ENCODE measurements at regions not wholly inside any gene's neighbourhood (a gene's known extent, or its start where the extent isn't known, plus 50 kb on each side); places are given as distances from the start of the nearest gene placed in this dataset.

DNA sequence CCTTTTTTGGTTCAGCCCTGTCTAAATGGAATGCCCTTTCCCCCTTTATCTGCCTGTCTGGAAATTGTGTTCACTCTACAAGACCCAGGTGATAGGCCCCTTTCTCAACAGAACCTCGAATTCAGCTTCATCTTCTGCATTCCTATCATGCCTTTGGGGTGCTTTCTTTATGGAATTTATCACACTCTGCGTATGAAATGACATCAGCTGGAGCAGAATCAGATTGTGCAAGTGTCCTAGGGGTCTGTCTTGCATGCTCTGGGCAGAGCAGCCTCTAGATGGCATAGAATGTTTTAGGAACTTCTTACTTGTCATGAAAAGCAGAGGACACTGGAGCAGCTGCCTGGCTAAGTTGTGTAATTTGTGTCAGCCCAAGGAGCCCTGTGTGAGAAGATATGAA lies 84.9 kb downstream of the ISL1 start:
- no peaks in the 10 kb centered on the region for H4K20me1 ChIP-seq (ENCODE audit: low read depth, low read length)
- no peaks in the 10 kb centered on the region for H3K79me2 ChIP-seq (ENCODE audit: insufficient read depth, low read length)
- no peaks in the 10 kb centered on the region for H3K36me3 ChIP-seq (ENCODE audit: low read length)
- no peaks in the 10 kb centered on the region for H3K9me3 ChIP-seq (ENCODE audit: insufficient read depth, low read length)
- no peak overlapping the region for H3K27ac ChIP-seq (ENCODE audit: low read depth, low read length)
- no peaks in the 10 kb centered on the region for H3F3A ChIP-seq (ENCODE audit: insufficient read depth)
- no peaks in the 10 kb centered on the region for H3K9me2 ChIP-seq (replicated peaks; ENCODE audit: insufficient read depth, low read length)
- no peak overlapping the region for H3K9ac ChIP-seq (ENCODE audit: low read length)
- H3K4me3 ChIP-seq (ENCODE audit: insufficient read depth, low read length, poor library complexity, severe bottlenecking): no peak overlapping the region
- no peak for TF ChIP-seq EZH2phosphoT487 (conservative IDR thresholded peaks at IDR 0.05; ENCODE audit: low read length)
- TF ChIP-seq, protein P1, sequence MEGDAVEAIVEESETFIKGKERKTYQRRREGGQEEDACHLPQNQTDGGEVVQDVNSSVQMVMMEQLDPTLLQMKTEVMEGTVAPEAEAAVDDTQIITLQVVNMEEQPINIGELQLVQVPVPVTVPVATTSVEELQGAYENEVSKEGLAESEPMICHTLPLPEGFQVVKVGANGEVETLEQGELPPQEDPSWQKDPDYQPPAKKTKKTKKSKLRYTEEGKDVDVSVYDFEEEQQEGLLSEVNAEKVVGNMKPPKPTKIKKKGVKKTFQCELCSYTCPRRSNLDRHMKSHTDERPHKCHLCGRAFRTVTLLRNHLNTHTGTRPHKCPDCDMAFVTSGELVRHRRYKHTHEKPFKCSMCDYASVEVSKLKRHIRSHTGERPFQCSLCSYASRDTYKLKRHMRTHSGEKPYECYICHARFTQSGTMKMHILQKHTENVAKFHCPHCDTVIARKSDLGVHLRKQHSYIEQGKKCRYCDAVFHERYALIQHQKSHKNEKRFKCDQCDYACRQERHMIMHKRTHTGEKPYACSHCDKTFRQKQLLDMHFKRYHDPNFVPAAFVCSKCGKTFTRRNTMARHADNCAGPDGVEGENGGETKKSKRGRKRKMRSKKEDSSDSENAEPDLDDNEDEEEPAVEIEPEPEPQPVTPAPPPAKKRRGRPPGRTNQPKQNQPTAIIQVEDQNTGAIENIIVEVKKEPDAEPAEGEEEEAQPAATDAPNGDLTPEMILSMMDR (IDR thresholded peaks at IDR 0.05; ENCODE audit: insufficient read depth, low read length, poor library complexity, severe bottlenecking): no peak
- H2AFZ ChIP-seq (ENCODE audit: low read depth, low read length, severe bottlenecking): no peak overlapping the region
- no peak overlapping the region for H3K4me2 ChIP-seq (ENCODE audit: low read depth, low read length, poor library complexity, severe bottlenecking)
- no peaks in the 10 kb centered on the region for H3K27me3 ChIP-seq (ENCODE audit: low read length)

DNA sequence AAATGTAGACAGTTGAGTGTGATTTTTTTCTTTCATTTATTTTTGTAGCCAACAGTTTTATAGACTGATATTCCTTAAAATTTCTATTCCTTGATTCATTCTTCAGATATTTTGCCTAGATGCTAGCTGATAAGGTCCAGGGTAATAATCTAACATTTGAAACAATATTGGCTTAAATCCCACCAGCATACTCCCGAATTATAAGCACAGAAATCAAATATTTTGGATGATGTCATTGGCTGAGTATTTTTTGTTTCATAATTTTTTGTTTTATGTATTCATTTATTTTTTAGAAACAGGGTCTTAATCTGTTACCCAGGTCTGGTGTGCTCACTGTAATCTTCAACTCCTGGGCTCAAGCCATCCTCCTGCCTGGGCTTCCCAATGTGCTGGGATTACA lies 88.4 kb downstream of the ISL1 start:
- Histone ChIP-seq H3K9ac (ENCODE audit: low read length) (no peak overlapping the region), H3K9me2 (replicated peaks; ENCODE audit: insufficient read depth, low read length) (no peaks in the 10 kb centered on the region), H3F3A (ENCODE audit: insufficient read depth) (no peaks in the 10 kb centered on the region), H3K79me2 (ENCODE audit: insufficient read depth, low read length) (no peaks in the 10 kb centered on the region), H3K36me3 (ENCODE audit: low read length) (no peaks in the 10 kb centered on the region), H3K4me3 (ENCODE audit: insufficient read depth, low read length, poor library complexity, severe bottlenecking) (no peak overlapping the region), H3K9me3 (ENCODE audit: insufficient read depth, low read length) (no peaks in the 10 kb centered on the region), H3K27ac (ENCODE audit: low read depth, low read length) (no peak overlapping the region), H3K27me3 (ENCODE audit: low read length) (no peaks in the 10 kb centered on the region), H3K4me2 (ENCODE audit: low read depth, low read length, poor library complexity, severe bottlenecking) (no peak overlapping the region), H2AFZ (ENCODE audit: low read depth, low read length, severe bottlenecking) (no peak overlapping the region), H4K20me1 (ENCODE audit: low read depth, low read length) (no peaks in the 10 kb centered on the region)
- TF ChIP-seq, protein P1 (IDR thresholded peaks at IDR 0.05; ENCODE audit: insufficient read depth, low read length, poor library complexity, severe bottlenecking): no peak
- TF ChIP-seq EZH2phosphoT487 (conservative IDR thresholded peaks at IDR 0.05; ENCODE audit: low read length): no peak

DNA sequence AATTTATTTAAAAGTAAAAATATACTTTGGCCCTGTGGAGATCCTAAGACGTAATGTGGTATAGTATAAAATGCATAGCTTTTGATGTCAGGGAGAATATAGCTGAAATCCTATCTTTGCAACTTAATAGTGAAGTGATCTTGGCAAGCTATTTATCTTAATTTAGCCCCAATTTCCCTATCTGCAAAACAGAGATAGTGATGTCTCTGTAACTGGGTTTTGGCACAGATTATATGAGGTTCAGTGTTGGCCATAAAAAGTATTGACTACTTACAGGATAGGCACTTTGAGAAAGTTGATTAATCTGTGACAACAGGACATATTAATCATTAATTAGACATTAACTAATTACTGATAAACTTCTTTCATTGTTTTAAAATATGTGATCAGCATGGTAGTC lies 89.2 kb downstream of the ISL1 start:
- Histone ChIP-seq H2AFZ (ENCODE audit: low read depth, low read length, severe bottlenecking) (no peak overlapping the region), H3K4me2 (ENCODE audit: low read depth, low read length, poor library complexity, severe bottlenecking) (no peak overlapping the region), H3K79me2 (ENCODE audit: insufficient read depth, low read length) (no peaks in the 10 kb centered on the region), H3K9ac (ENCODE audit: low read length) (no peak overlapping the region), H3K27ac (ENCODE audit: low read depth, low read length) (no peak overlapping the region), H3K4me3 (ENCODE audit: insufficient read depth, low read length, poor library complexity, severe bottlenecking) (no peak overlapping the region), H3K9me2 (replicated peaks; ENCODE audit: insufficient read depth, low read length) (no peaks in the 10 kb centered on the region), H4K20me1 (ENCODE audit: low read depth, low read length) (no peaks in the 10 kb centered on the region), H3K36me3 (ENCODE audit: low read length) (no peaks in the 10 kb centered on the region), H3K27me3 (ENCODE audit: low read length) (no peaks in the 10 kb centered on the region), H3K9me3 (ENCODE audit: insufficient read depth, low read length) (no peaks in the 10 kb centered on the region), H3F3A (ENCODE audit: insufficient read depth) (no peaks in the 10 kb centered on the region)
- TF ChIP-seq, protein P1 (IDR thresholded peaks at IDR 0.05; ENCODE audit: insufficient read depth, low read length, poor library complexity, severe bottlenecking): no peak
- TF ChIP-seq EZH2phosphoT487 (conservative IDR thresholded peaks at IDR 0.05; ENCODE audit: low read length): no peak

DNA sequence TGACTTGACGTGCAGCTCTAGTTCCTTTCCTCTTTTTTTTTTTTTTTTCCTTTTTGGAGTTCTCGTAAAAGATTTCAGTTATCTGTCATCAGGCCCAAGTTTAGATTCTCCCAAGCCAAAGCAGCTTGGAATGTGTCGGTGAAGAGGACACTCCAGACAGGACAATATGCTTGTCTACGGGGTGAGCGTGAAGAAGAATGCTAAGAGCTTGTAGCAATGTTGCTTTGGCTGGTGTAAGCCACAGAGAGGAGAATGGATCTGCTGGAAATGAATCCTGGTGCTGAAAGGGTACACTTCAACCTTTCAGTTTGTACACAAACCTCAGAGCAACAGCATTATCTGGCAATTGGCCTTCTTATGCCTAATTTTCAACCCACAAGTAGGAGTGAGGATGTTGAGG lies 92.4 kb downstream of the ISL1 start:
- Histone ChIP-seq H3K9ac (ENCODE audit: low read length) (no peak overlapping the region), H3K9me2 (replicated peaks; ENCODE audit: insufficient read depth, low read length) (no peaks in the 10 kb centered on the region), H3K4me3 (ENCODE audit: insufficient read depth, low read length, poor library complexity, severe bottlenecking) (no peak overlapping the region), H3K27ac (ENCODE audit: low read depth, low read length) (no peak overlapping the region), H3F3A (ENCODE audit: insufficient read depth) (no peaks in the 10 kb centered on the region), H3K9me3 (ENCODE audit: insufficient read depth, low read length) (no peaks in the 10 kb centered on the region), H3K79me2 (ENCODE audit: insufficient read depth, low read length) (no peaks in the 10 kb centered on the region), H4K20me1 (ENCODE audit: low read depth, low read length) (no peaks in the 10 kb centered on the region), H3K27me3 (ENCODE audit: low read length) (no peaks in the 10 kb centered on the region), H2AFZ (ENCODE audit: low read depth, low read length, severe bottlenecking) (no peak overlapping the region), H3K4me2 (ENCODE audit: low read depth, low read length, poor library complexity, severe bottlenecking) (no peak overlapping the region), H3K36me3 (ENCODE audit: low read length) (no peaks in the 10 kb centered on the region)
- no peak for TF ChIP-seq EZH2phosphoT487 (conservative IDR thresholded peaks at IDR 0.05; ENCODE audit: low read length)
- TF ChIP-seq, protein P1 (IDR thresholded peaks at IDR 0.05; ENCODE audit: insufficient read depth, low read length, poor library complexity, severe bottlenecking): no peak

Measured in SU-DHL-6 (cell line).